Endothelial cell (in vitro differentiated cells): ENCODE measurements at regions not wholly inside any gene's neighbourhood (a gene's known extent, or its start where the extent isn't known, plus 50 kb on each side); places are given as distances from the start of the nearest gene placed in this dataset.
"Not testable (repeated sequence)": the region's sequence is repeated elsewhere in the genome, so short reads cannot be mapped to it uniquely, and the experiment has no call there.

Experiments used
- DNase-seq: peaks from one replicate; pipeline ENCODE4 v3.0.0; 2021; ENCODE audit warnings: low spot score
- H3K27ac Mint-ChIP-seq: one replicate; pipeline ENCODE4 v1.8.0; 2021; ENCODE audit warnings: mixed read lengths, inconsistent platforms; ENCODE audit not compliant: unreplicated experiment
- H3K27me3 Mint-ChIP-seq: one replicate; pipeline ENCODE4 v1.8.0; 2021; ENCODE audit warnings: mild to moderate bottlenecking, moderate library complexity, mixed read lengths, inconsistent platforms; ENCODE audit not compliant: unreplicated experiment
- H3K36me3 Mint-ChIP-seq: one replicate; pipeline ENCODE4 v1.8.0; 2021; ENCODE audit warnings: mild to moderate bottlenecking, low read depth, mixed read lengths, inconsistent platforms; ENCODE audit not compliant: unreplicated experiment
- H3K4me1 Mint-ChIP-seq: one replicate; pipeline ENCODE4 v1.8.0; 2021; ENCODE audit warnings: mild to moderate bottlenecking, mixed read lengths, inconsistent platforms; ENCODE audit not compliant: unreplicated experiment
- H3K4me3 Mint-ChIP-seq: one replicate; pipeline ENCODE4 v1.8.0; 2021; ENCODE audit warnings: mild to moderate bottlenecking, mixed read lengths, inconsistent platforms; ENCODE audit not compliant: unreplicated experiment
- H3K9me3 Mint-ChIP-seq: one replicate; pipeline ENCODE4 v1.8.0; 2021; ENCODE audit warnings: mixed read lengths, inconsistent platforms; ENCODE audit not compliant: unreplicated experiment
- CTCF ChIP-seq: fragments of 200-600 bp; sonication (generic); IDR thresholded peaks from one replicate; pipeline ENCODE4 v1.5.0; 2021; ENCODE audit warnings: antibody characterized with exemption; ENCODE audit not compliant: unreplicated experiment

GRCh38 chr9:104313396-104314110, 190.5 kb upstream of the OR13F1 start:
- Mint-ChIP-seq H3K27ac (no peak overlapping the region), H3K4me1 (no peaks in the 10 kb centered on the region), H3K36me3 (no peaks in the 10 kb centered on the region), H3K9me3 (no peaks in the 10 kb centered on the region), H3K27me3 (no peaks in the 10 kb centered on the region), H3K4me3 (no peak overlapping the region)
- TF ChIP-seq CTCF: no peak
- no peak for DNase-seq

- not testable (repeated sequence) for H3K27ac Mint-ChIP-seq, DNase-seq, H3K27me3 Mint-ChIP-seq, H3K4me3 Mint-ChIP-seq, H3K4me1 Mint-ChIP-seq, H3K36me3 Mint-ChIP-seq, H3K9me3 Mint-ChIP-seq
These were observed 187.7 kb upstream of the OR13F1 start for GRCh38 chr9:104316201-104317009.

- Mint-ChIP-seq H3K27me3 (no peaks in the 10 kb centered on the region), H3K36me3 (no peaks in the 10 kb centered on the region), H3K4me1 (peaks cover 6% of the 10 kb centered on the region), H3K9me3 (no peaks in the 10 kb centered on the region), H3K4me3 (no peak overlapping the region), H3K27ac (no peak overlapping the region)
- DNase-seq: no peak
- TF ChIP-seq CTCF: no peak
These were observed 184.9 kb upstream of the OR13F1 start for GRCh38 chr9:104319198-104319597.

- no peaks in the 10 kb centered on the region for H3K27me3 Mint-ChIP-seq
- H3K4me3 Mint-ChIP-seq: no peak overlapping the region
- no peaks in the 10 kb centered on the region for H3K36me3 Mint-ChIP-seq
- DNase-seq: no peak
- H3K27ac Mint-ChIP-seq: no peak overlapping the region
- peaks cover 6% of the 10 kb centered on the region for H3K4me1 Mint-ChIP-seq
- no peak for TF ChIP-seq CTCF
- H3K9me3 Mint-ChIP-seq: no peaks in the 10 kb centered on the region
These were observed 184.4 kb upstream of the OR13F1 start for GRCh38 chr9:104319685-104320084.

- Mint-ChIP-seq H3K27ac (no peak overlapping the region), H3K9me3 (no peaks in the 10 kb centered on the region), H3K4me3 (no peak overlapping the region), H3K36me3 (no peaks in the 10 kb centered on the region), H3K4me1 (peaks cover 6% of the 10 kb centered on the region), H3K27me3 (no peaks in the 10 kb centered on the region)
- no peak for DNase-seq
- no peak for TF ChIP-seq CTCF
These were observed 181.5 kb upstream of the OR13F1 start for GRCh38 chr9:104322596-104322995.

- H3K9me3 Mint-ChIP-seq, H3K27me3 Mint-ChIP-seq: not testable (repeated sequence)
These were observed 179.9 kb upstream of the OR13F1 start for GRCh38 chr9:104323967-104324694.

More at GRCh38 chr9:104323967-104324694, 179.9 kb upstream of the OR13F1 start:
- H3K27ac Mint-ChIP-seq, H3K4me3 Mint-ChIP-seq, DNase-seq, H3K4me1 Mint-ChIP-seq, H3K36me3 Mint-ChIP-seq: not testable (repeated sequence)
